Mucosa of stomach (tissue), 1 donor: ENCODE measurements at regions not wholly inside any gene's neighbourhood (a gene's known extent, or its start where the extent isn't known, plus 50 kb on each side); places are given as distances from the start of the nearest gene placed in this dataset.

Experiments used
- H3K27me3 ChIP-seq: one replicate; pipeline ENCODE4 v1.7.0; 2013; ENCODE audit warnings: mild to moderate bottlenecking, low read length; ENCODE audit not compliant: control insufficient read depth, insufficient read depth
- H3K36me3 ChIP-seq: one replicate; pipeline ENCODE4 v1.7.0; 2013; ENCODE audit warnings: low read length; ENCODE audit not compliant: control insufficient read depth, insufficient read depth
- H3K4me1 ChIP-seq: one replicate; pipeline ENCODE4 v1.7.0; 2013; ENCODE audit warnings: mild to moderate bottlenecking, low read length; ENCODE audit not compliant: control insufficient read depth, insufficient read depth
- H3K4me3 ChIP-seq: one replicate; pipeline ENCODE4 v1.7.0; 2013; ENCODE audit warnings: low read length
- H3K9ac ChIP-seq: one replicate; pipeline ENCODE4 v1.7.0; 2013; ENCODE audit warnings: mild to moderate bottlenecking, low read length, moderate library complexity
- H3K9me3 ChIP-seq: one replicate; pipeline ENCODE4 v1.7.0; 2013; ENCODE audit warnings: mild to moderate bottlenecking, low read length, moderate library complexity; ENCODE audit not compliant: control insufficient read depth
- donor health status: Pancreatic carcinoma.

- H3K27me3 ChIP-seq, result no peaks in the 10 kb centered on the region
- no peaks in the 10 kb centered on the region for H3K4me1 ChIP-seq
- no peak overlapping the region for H3K9ac ChIP-seq
- no peaks in the 10 kb centered on the region for H3K9me3 ChIP-seq
- H3K4me3 ChIP-seq, result no peak overlapping the region
- H3K36me3 ChIP-seq, result no peaks in the 10 kb centered on the region
Measured at GRCh38 chr4:189035091-189035490, 895.9 kb downstream of the TRIML1 start.

DNA sequence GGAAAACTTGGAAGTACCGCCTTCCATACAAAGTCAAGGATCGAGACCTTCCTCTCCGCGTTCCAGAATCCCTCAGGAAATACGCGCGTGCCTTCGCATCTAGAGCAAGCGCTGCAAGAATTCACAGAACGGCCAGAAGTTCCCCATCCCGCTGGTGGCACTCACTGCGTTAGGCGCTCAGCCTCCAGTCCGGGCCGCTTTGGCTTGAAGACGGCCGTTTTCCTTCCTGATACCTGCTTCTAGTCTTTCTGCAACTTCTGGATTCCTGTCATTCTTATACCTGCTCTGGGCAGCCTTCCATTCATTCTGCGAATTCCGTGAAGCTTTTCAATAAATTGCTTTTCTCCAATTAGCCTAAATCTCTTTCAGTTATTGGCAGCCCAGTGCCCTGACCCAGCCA, 896.4 kb downstream of the TRIML1 start:
- Histone ChIP-seq H3K36me3 (no peaks in the 10 kb centered on the region), H3K27me3 (no peaks in the 10 kb centered on the region), H3K4me3 (no peak overlapping the region), H3K9ac (no peak overlapping the region), H3K4me1 (no peaks in the 10 kb centered on the region), H3K9me3 (no peaks in the 10 kb centered on the region)

GRCh38 chr4:189036906-189037305, 897.7 kb downstream of the TRIML1 start:
- no peak overlapping the region for H3K9ac ChIP-seq
- H3K36me3 ChIP-seq, result no peaks in the 10 kb centered on the region
- H3K27me3 ChIP-seq, result no peaks in the 10 kb centered on the region
- H3K4me3 ChIP-seq, result no peak overlapping the region
- H3K9me3 ChIP-seq, result no peaks in the 10 kb centered on the region
- no peaks in the 10 kb centered on the region for H3K4me1 ChIP-seq

GRCh38 chr4:189046642-189047041, 894.0 kb upstream of the FRG1 start:
- no peaks in the 10 kb centered on the region for H3K36me3 ChIP-seq

GRCh38 chr4:189048119-189048518, 892.6 kb upstream of the FRG1 start:
- no peaks in the 10 kb centered on the region for H3K27me3 ChIP-seq
- H3K4me1 ChIP-seq, result no peaks in the 10 kb centered on the region
- no peak overlapping the region for H3K9ac ChIP-seq
- H3K36me3 ChIP-seq, result no peaks in the 10 kb centered on the region
- H3K4me3 ChIP-seq, result no peak overlapping the region
- H3K9me3 ChIP-seq, result no peaks in the 10 kb centered on the region

More at GRCh38 chr4:189046642-189047041, 894.0 kb upstream of the FRG1 start:
- Histone ChIP-seq H3K4me1 (no peaks in the 10 kb centered on the region), H3K9ac (no peak overlapping the region), H3K27me3 (no peaks in the 10 kb centered on the region), H3K9me3 (no peaks in the 10 kb centered on the region), H3K4me3 (no peak overlapping the region)

GRCh38 chr4:189049682-189050081, 891.0 kb upstream of the FRG1 start:
- H3K9ac ChIP-seq, result no peak overlapping the region
- H3K9me3 ChIP-seq, result no peaks in the 10 kb centered on the region
- H3K27me3 ChIP-seq, result no peaks in the 10 kb centered on the region
- H3K4me3 ChIP-seq, result no peak overlapping the region
- no peaks in the 10 kb centered on the region for H3K4me1 ChIP-seq
- H3K36me3 ChIP-seq, result no peaks in the 10 kb centered on the region

- H3K4me3 ChIP-seq, result peak overlapping the region; percentile 45
- H3K36me3 ChIP-seq, result no peaks in the 10 kb centered on the region
- no peaks in the 10 kb centered on the region for H3K9me3 ChIP-seq
Measured at GRCh38 chr4:189050643-189051042, 890.0 kb upstream of the FRG1 start.

DNA sequence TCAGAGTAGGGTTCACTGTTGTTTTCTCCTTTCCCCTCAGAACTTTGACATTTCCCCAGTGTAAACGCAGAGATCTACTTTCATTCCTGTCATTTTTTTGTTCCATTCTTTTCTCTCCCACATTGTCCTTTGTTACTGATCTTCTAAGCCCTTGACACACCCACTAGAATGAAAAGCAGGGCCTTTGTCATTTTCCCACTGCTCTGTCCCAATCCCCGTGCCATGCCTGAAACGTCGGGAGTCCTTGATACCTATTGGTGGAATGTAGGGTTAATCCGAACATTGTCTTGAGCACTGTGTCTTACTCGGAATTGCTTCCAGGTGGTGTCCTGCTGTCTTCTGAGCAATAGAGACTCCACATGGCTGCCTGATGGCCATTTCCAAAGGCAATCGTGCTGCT, 887.1 kb upstream of the FRG1 start:
- no peak overlapping the region for H3K4me3 ChIP-seq
- H3K27me3 ChIP-seq, result no peaks in the 10 kb centered on the region
- no peaks in the 10 kb centered on the region for H3K9me3 ChIP-seq
- no peaks in the 10 kb centered on the region for H3K36me3 ChIP-seq
- no peak overlapping the region for H3K9ac ChIP-seq
- H3K4me1 ChIP-seq, result no peaks in the 10 kb centered on the region

More at GRCh38 chr4:189050643-189051042, 890.0 kb upstream of the FRG1 start:
- Histone ChIP-seq H3K4me1 (no peaks in the 10 kb centered on the region), H3K27me3 (no peaks in the 10 kb centered on the region), H3K9ac (no peak overlapping the region)

- H3K27me3 ChIP-seq, result no peaks in the 10 kb centered on the region
- H3K4me3 ChIP-seq, result no peak overlapping the region
- no peaks in the 10 kb centered on the region for H3K4me1 ChIP-seq
- no peak overlapping the region for H3K9ac ChIP-seq
- no peaks in the 10 kb centered on the region for H3K36me3 ChIP-seq
- H3K9me3 ChIP-seq, result no peaks in the 10 kb centered on the region
Measured at GRCh38 chr4:189060104-189060503, 880.6 kb upstream of the FRG1 start.

- no peaks in the 10 kb centered on the region for H3K9me3 ChIP-seq
- no peak overlapping the region for H3K9ac ChIP-seq
- no peaks in the 10 kb centered on the region for H3K4me1 ChIP-seq
- no peaks in the 10 kb centered on the region for H3K36me3 ChIP-seq
- H3K4me3 ChIP-seq, result no peak overlapping the region
- H3K27me3 ChIP-seq, result no peaks in the 10 kb centered on the region
Measured at GRCh38 chr4:189062047-189062820, 878.4 kb upstream of the FRG1 start.

- no peaks in the 10 kb centered on the region for H3K9me3 ChIP-seq
- no peaks in the 10 kb centered on the region for H3K4me1 ChIP-seq
- no peaks in the 10 kb centered on the region for H3K36me3 ChIP-seq
- H3K9ac ChIP-seq, result no peak overlapping the region
- no peaks in the 10 kb centered on the region for H3K27me3 ChIP-seq
- no peak overlapping the region for H3K4me3 ChIP-seq
Measured at GRCh38 chr4:189069772-189070171, 870.9 kb upstream of the FRG1 start.

GRCh38 chr4:189071241-189071640, 869.4 kb upstream of the FRG1 start:
- Histone ChIP-seq H3K9ac (no peak overlapping the region), H3K4me1 (no peaks in the 10 kb centered on the region), H3K4me3 (no peak overlapping the region), H3K36me3 (no peaks in the 10 kb centered on the region), H3K9me3 (no peaks in the 10 kb centered on the region), H3K27me3 (no peaks in the 10 kb centered on the region)

GRCh38 chr4:189073739-189074138, 866.9 kb upstream of the FRG1 start:
- no peaks in the 10 kb centered on the region for H3K4me1 ChIP-seq
- H3K27me3 ChIP-seq, result no peaks in the 10 kb centered on the region
- H3K9me3 ChIP-seq, result no peaks in the 10 kb centered on the region
- H3K4me3 ChIP-seq, result no peak overlapping the region
- H3K9ac ChIP-seq, result no peak overlapping the region
- no peaks in the 10 kb centered on the region for H3K36me3 ChIP-seq
